ENCODE measurements at regions not wholly inside any gene's neighbourhood (a gene's known extent, or its start where the extent isn't known, plus 50 kb on each side); places are given as distances from the start of the nearest gene placed in this dataset.

DNA sequence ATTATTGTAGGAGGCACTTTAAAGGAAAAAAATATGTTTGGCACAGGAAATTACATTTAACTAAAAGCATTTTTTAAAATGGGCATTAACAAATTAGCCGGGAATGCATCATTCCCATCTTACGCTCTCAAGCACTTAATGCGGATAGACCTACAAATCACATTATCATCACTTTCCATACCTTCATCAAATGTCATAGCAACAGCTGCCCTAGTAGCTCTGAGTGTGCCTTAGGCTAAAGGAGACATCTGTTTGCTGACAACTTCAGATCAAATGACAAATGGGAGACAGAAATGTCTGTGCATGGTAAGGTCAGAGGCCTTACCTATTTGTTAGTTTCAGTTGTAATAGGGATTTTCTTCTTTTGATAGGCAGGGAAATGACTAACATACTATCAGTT lies 773.2 kb upstream of the SLC10A2 start:
- TF ChIP-seq, protein P1, sequence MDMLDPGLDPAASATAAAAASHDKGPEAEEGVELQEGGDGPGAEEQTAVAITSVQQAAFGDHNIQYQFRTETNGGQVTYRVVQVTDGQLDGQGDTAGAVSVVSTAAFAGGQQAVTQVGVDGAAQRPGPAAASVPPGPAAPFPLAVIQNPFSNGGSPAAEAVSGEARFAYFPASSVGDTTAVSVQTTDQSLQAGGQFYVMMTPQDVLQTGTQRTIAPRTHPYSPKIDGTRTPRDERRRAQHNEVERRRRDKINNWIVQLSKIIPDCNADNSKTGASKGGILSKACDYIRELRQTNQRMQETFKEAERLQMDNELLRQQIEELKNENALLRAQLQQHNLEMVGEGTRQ (IDR thresholded peaks at IDR 0.05; ENCODE audit: low read length), result no peak
- no peak for TF ChIP-seq EZH2 (IDR thresholded peaks at IDR 0.05; ENCODE audit: low read depth, low read length, severe bottlenecking)
- TF ChIP-seq MAFK (IDR thresholded peaks at IDR 0.05; ENCODE audit: low read depth, low read length), result no peak
- no peak for TF ChIP-seq CTCF (IDR thresholded peaks at IDR 0.05; ENCODE audit: control extremely low read depth in 1 of 3, insufficient read depth in 1 of 3, low read depth in 1 of 3, low read length in 3 of 3)
- no peak for TF ChIP-seq YY1 (IDR thresholded peaks at IDR 0.05; ENCODE audit: low read depth, low read length)
- no peak for TF ChIP-seq TEAD4 (IDR thresholded peaks at IDR 0.05; ENCODE audit: low read depth, low read length)
- no peak for TF ChIP-seq GTF2F1 (IDR thresholded peaks at IDR 0.05; ENCODE audit: borderline replicate concordance, low read depth, low read length)
- TF ChIP-seq ZNF274 (IDR thresholded peaks at IDR 0.05; ENCODE audit: borderline replicate concordance, extremely low read depth, low read length), result no peak
- TF ChIP-seq RFX5 (IDR thresholded peaks at IDR 0.05; ENCODE audit: borderline replicate concordance, low read depth, low read length), result no peak
